IMR-90 (cell line): ENCODE measurements at regions not wholly inside any gene's neighbourhood (a gene's known extent, or its start where the extent isn't known, plus 50 kb on each side); places are given as distances from the start of the nearest gene placed in this dataset.

Experiments used
- ATAC-seq: fragments of 200-7000 bp; cut with Tn5 transposase; 2 replicates; pipeline ENCODE4 v1.9.1; 2020; ENCODE audit warnings: low read depth, mild to moderate bottlenecking, moderate library complexity
- BruUV-seq: library from RNA; stranded (reverse); fragments of 400-500 nt; replicated peaks from 2 replicates; lab custom pipeline; 2021; lab: Mats Ljungman, UMichigan
- CTCF ChIA-PET: fragments of 300-600 bp; formaldehyde crosslinking; extraction: SDS; loops from one replicate; lab custom pipeline; 2021; ENCODE audit warnings: antibody characterized with exemption; lab: Yijun Ruan, JAX
- POLR2A ChIA-PET: fragments of 300-600 bp; sonication (Branson Sonifier 250); formaldehyde crosslinking; loops from one replicate; lab custom pipeline; 2022; ENCODE audit warnings: antibody characterized with exemption; ENCODE audit not compliant: unreplicated experiment; lab: Charles Lee
- DNase-seq: peaks from one replicate; pipeline ENCODE4 v3.0.0; 2013
- H2AFZ ChIP-seq: replicated peaks from 2 replicates; pipeline ENCODE3; 2013; ENCODE audit warnings: low read length, mild to moderate bottlenecking; ENCODE audit not compliant: poor library complexity
- H2AK5ac ChIP-seq: 2 replicates; pipeline ENCODE4 v1.6.1; 2013; ENCODE audit warnings: low read depth, low read length, inconsistent platforms
- H2AK9ac ChIP-seq: replicated peaks from 2 replicates; pipeline ENCODE3; 2013; ENCODE audit warnings: mild to moderate bottlenecking, low read depth, low read length, moderate library complexity; ENCODE audit not compliant: poor library complexity
- H2BK120ac ChIP-seq: 2 replicates; pipeline ENCODE4 v1.6.1; 2013; ENCODE audit warnings: low read depth, low read length, inconsistent platforms
- H2BK15ac ChIP-seq: 3 replicates; pipeline ENCODE4 v1.6.1; 2013; ENCODE audit warnings: low read depth, low read length, inconsistent platforms
- H2BK20ac ChIP-seq: 2 replicates; pipeline ENCODE4 v1.6.1; 2013; ENCODE audit warnings: low read depth, mild to moderate bottlenecking, inconsistent platforms, low read length, moderate library complexity
- H2BK5ac ChIP-seq: 2 replicates; pipeline ENCODE4 v1.6.1; 2013; ENCODE audit warnings: mild to moderate bottlenecking, low read depth, low read length, inconsistent platforms; ENCODE audit not compliant: poor library complexity, severe bottlenecking
- H3K14ac ChIP-seq: replicated peaks from 2 replicates; pipeline ENCODE4 v1.6.1; 2013; ENCODE audit warnings: low read depth, low read length, inconsistent platforms
- H3K18ac ChIP-seq: 2 replicates; pipeline ENCODE4 v1.6.1; 2013; ENCODE audit warnings: low read depth, low read length, control low read depth
- H3K23ac ChIP-seq: 2 replicates; pipeline ENCODE4 v1.6.1; 2013; ENCODE audit warnings: low read depth, low read length, inconsistent platforms
- H3K27ac ChIP-seq: 2 replicates; pipeline ENCODE4 v1.5.1; 2013; ENCODE audit warnings: mild to moderate bottlenecking, control low read depth, low read length; ENCODE audit not compliant: insufficient read depth
- H3K27me3 ChIP-seq: 2 replicates; pipeline ENCODE4 v1.6.1; 2013; ENCODE audit warnings: low read length; ENCODE audit not compliant: control insufficient read depth, insufficient read depth
- H3K36me3 ChIP-seq: 2 replicates; pipeline ENCODE4 v1.6.1; 2013; ENCODE audit warnings: low read length, mixed read lengths; ENCODE audit not compliant: control insufficient read depth, insufficient read depth
- H3K4ac ChIP-seq: 2 replicates; pipeline ENCODE4 v1.6.1; 2013; ENCODE audit warnings: low read depth, low read length, inconsistent platforms
- H3K4me1 ChIP-seq: 2 replicates; pipeline ENCODE4 v1.6.1; 2013; ENCODE audit warnings: low read length, mixed read lengths; ENCODE audit not compliant: control insufficient read depth, insufficient read depth
- H3K4me2 ChIP-seq: 2 replicates; pipeline ENCODE4 v1.6.1; 2013; ENCODE audit warnings: low read depth, mild to moderate bottlenecking, control low read depth, low read length, moderate library complexity
- H3K4me3 ChIP-seq: 2 replicates; pipeline ENCODE4 v1.5.1; 2013; ENCODE audit warnings: low read depth, mild to moderate bottlenecking, control low read depth, low read length, moderate library complexity; ENCODE audit not compliant: insufficient read depth
- H3K56ac ChIP-seq: 2 replicates; pipeline ENCODE4 v1.6.1; 2013; ENCODE audit warnings: low read length, inconsistent platforms; ENCODE audit not compliant: insufficient read depth; ENCODE audit errors: extremely low read depth
- H3K79me1 ChIP-seq, 2 experiments: 2 replicates each; pipeline ENCODE4 v1.6.1; 2013; ENCODE audit warnings: low read length in 2 of 2, inconsistent platforms in 1 of 2, low read depth in 1 of 2
- H3K9ac ChIP-seq: 2 replicates; pipeline ENCODE4 v1.6.1; 2013; ENCODE audit warnings: low read depth, low read length, control low read depth
- H3K9me1 ChIP-seq: 2 replicates; pipeline ENCODE4 v1.6.1; 2013; ENCODE audit warnings: low read length, inconsistent platforms; ENCODE audit not compliant: insufficient read depth
- H3K9me3 ChIP-seq: 2 replicates; pipeline ENCODE4 v1.6.1; 2013; ENCODE audit warnings: low read length; ENCODE audit not compliant: control insufficient read depth, insufficient read depth
- H4K20me1 ChIP-seq: 2 replicates; pipeline ENCODE4 v1.6.1; 2013; ENCODE audit warnings: low read length, inconsistent platforms; ENCODE audit not compliant: insufficient read depth
- H4K5ac ChIP-seq: 2 replicates; pipeline ENCODE4 v1.6.1; 2013; ENCODE audit warnings: mild to moderate bottlenecking, low read depth, low read length, control low read depth
- H4K8ac ChIP-seq, 2 experiments: 2 replicates each; pipeline ENCODE4 v1.6.1; 2013; ENCODE audit warnings: low read depth in 2 of 2, low read length in 2 of 2, control low read depth in 1 of 2, inconsistent platforms in 1 of 2
- H4K91ac ChIP-seq: 2 replicates; pipeline ENCODE4 v1.6.1; 2013; ENCODE audit warnings: low read depth, low read length, inconsistent platforms; ENCODE audit not compliant: insufficient read depth
- BHLHE40 ChIP-seq: fragments of 150-350 bp; IDR thresholded peaks from 2 replicates; pipeline ENCODE4 v1.6.1; 2016; ENCODE audit warnings: mild to moderate bottlenecking, low read depth, low read length
- CEBPB ChIP-seq: IDR thresholded peaks from 2 replicates; pipeline ENCODE4 v1.6.1; 2012; ENCODE audit warnings: low read depth, low read length, improper control_type of control experiment
- CHD1 ChIP-seq: IDR thresholded peaks from 2 replicates; pipeline ENCODE4 v1.6.1; 2012; ENCODE audit warnings: low read depth, low read length, improper control_type of control experiment
- CTCF ChIP-seq: conservative IDR thresholded peaks from 2 replicates; pipeline ENCODE4 v1.5.1; 2012; ENCODE audit warnings: mild to moderate bottlenecking, low read depth, low read length, improper control_type of control experiment
- ELK1 ChIP-seq: fragments of 150-350 bp; IDR thresholded peaks from 2 replicates; pipeline ENCODE4 v1.6.1; 2016; ENCODE audit warnings: low read depth, mild to moderate bottlenecking, low read length, moderate library complexity, borderline replicate concordance
- FOS ChIP-seq: fragments of 150-350 bp; IDR thresholded peaks from 2 replicates; pipeline ENCODE4 v1.6.1; 2016; ENCODE audit warnings: low read depth, low read length
- MAFK ChIP-seq: IDR thresholded peaks from 2 replicates; pipeline ENCODE4 v1.6.1; 2012; ENCODE audit warnings: low read depth, low read length, improper control_type of control experiment
- MAZ ChIP-seq: IDR thresholded peaks from 2 replicates; pipeline ENCODE4 v1.6.1; 2012; ENCODE audit warnings: low read depth, mild to moderate bottlenecking, low read length, improper control_type of control experiment, moderate library complexity, borderline replicate concordance
- MXI1 ChIP-seq: IDR thresholded peaks from 2 replicates; pipeline ENCODE4 v1.6.1; 2012; ENCODE audit warnings: low read depth, mild to moderate bottlenecking, low read length, moderate library complexity, borderline replicate concordance
- NFE2L2 ChIP-seq: fragments of 150-350 bp; IDR thresholded peaks from 2 replicates; pipeline ENCODE4 v1.6.1; 2016; ENCODE audit warnings: low read depth, mild to moderate bottlenecking, low read length
- POLR2A ChIP-seq: IDR thresholded peaks from 2 replicates; pipeline ENCODE4 v1.6.1; 2012; ENCODE audit warnings: mild to moderate bottlenecking, low read depth, low read length
- RAD21 ChIP-seq: IDR thresholded peaks from 2 replicates; pipeline ENCODE4 v1.6.1; 2012; ENCODE audit warnings: low read length, improper control_type of control experiment
- RCOR1 ChIP-seq: IDR thresholded peaks from 2 replicates; pipeline ENCODE4 v1.6.1; 2012; ENCODE audit warnings: mild to moderate bottlenecking, low read length, improper control_type of control experiment; ENCODE audit not compliant: insufficient replicate concordance
- RFX5 ChIP-seq: IDR thresholded peaks from 2 replicates; pipeline ENCODE4 v1.8.0; 2012; ENCODE audit warnings: low read depth, mild to moderate bottlenecking, low read length, moderate library complexity
- SMC3 ChIP-seq: fragments of 150-350 bp; IDR thresholded peaks from 2 replicates; pipeline ENCODE4 v1.6.1; 2016; ENCODE audit warnings: low read depth, mild to moderate bottlenecking, antibody characterized with exemption, low read length, moderate library complexity
- USF2 ChIP-seq: fragments of 150-350 bp; IDR thresholded peaks from 2 replicates; pipeline ENCODE4 v1.6.1; 2017; ENCODE audit warnings: mild to moderate bottlenecking, antibody characterized with exemption, low read length, low read depth
- WGBS, 2 experiments: methylation state at CpG; one replicate each; pipeline versions ENCODE4 v1.1.5 to v1.1.7; 2013; ENCODE audit warnings: missing lambda C conversion rate in 2 of 2; ENCODE audit not compliant: insufficient read length in 1 of 2; ENCODE audit errors: extremely low coverage in 2 of 2; 5-methylcytosine and 5-hydroxymethylcytosine counted together
- dilution Hi-C: fragments of 300-500 bp; cut with HindIII; formaldehyde crosslinking; loops from one replicate; pipeline ENCODE4 v1.14.3; 2018; ENCODE audit warnings: low sequenced_read_pairs; ENCODE audit not compliant: unreplicated experiment
- in situ Hi-C: fragments of 300-500 bp; cut with MboI; formaldehyde crosslinking; loops from 3 replicates; pipeline ENCODE4 v1.14.3; 2019; ENCODE audit warnings: low sequenced_read_pairs, inconsistent platforms, mixed read lengths
- intact Hi-C: fragments of 100-400 bp; cut with micrococcal nuclease; formaldehyde crosslinking; loops from 2 replicates; pipeline ENCODE4 v1.10.0; 2022

GRCh38 chr2:57850415-57851130 is 196.0 kb upstream of the VRK2 start:
- no peaks in the 10 kb centered on the region for H4K20me1 ChIP-seq
- H3K36me3 ChIP-seq = no peaks in the 10 kb centered on the region
- no peak overlapping the region for H4K5ac ChIP-seq
- DNase-seq = no peak
- H3K9ac ChIP-seq = no peak overlapping the region
- no peak for ATAC-seq
- BruUV-seq = no TSS peak
- H2AFZ ChIP-seq = no peak overlapping the region
- H3K9me1 ChIP-seq = no peaks in the 10 kb centered on the region
- H3K23ac ChIP-seq = no peak overlapping the region
- no CpG with 5 or more reads among the region's 15 CpGs for WGBS, 2 experiments
- H4K8ac ChIP-seq = no peak overlapping the region
- H2AK9ac ChIP-seq = no peak overlapping the region
- H3K18ac ChIP-seq = no peak overlapping the region
- POLR2A ChIA-PET = no interaction called here
- in situ Hi-C loops (no loop called here), dilution Hi-C loops (no loop called here), intact Hi-C loops (no loop called here)
- TF ChIP-seq NFE2L2 (no peak), BHLHE40 (no peak), ELK1 (no peak), RAD21 (no peak), CHD1 (no peak), SMC3 (no peak), FOS (no peak), RCOR1 (no peak), CTCF (no peak), CEBPB (no peak), MXI1 (no peak), MAFK (no peak), RFX5 (no peak), USF2 (no peak), POLR2A (no peak), MAZ (no peak)
- no peak overlapping the region for H3K27ac ChIP-seq
- CTCF ChIA-PET = no interaction called here
- no peak overlapping the region for H2AK5ac ChIP-seq
- no peak overlapping the region for H3K56ac ChIP-seq
- no peak overlapping the region for H2BK120ac ChIP-seq
- H3K27me3 ChIP-seq = no peaks in the 10 kb centered on the region
- H3K4me1 ChIP-seq = no peaks in the 10 kb centered on the region
- H3K4me3 ChIP-seq = no peak overlapping the region
- H2BK15ac ChIP-seq = no peak overlapping the region
- no peak overlapping the region for H3K4ac ChIP-seq
- no peaks in the 10 kb centered on the region for H3K9me3 ChIP-seq
- H2BK20ac ChIP-seq = no peak overlapping the region
- H3K79me1 ChIP-seq = no peaks in the 10 kb centered on the region
- H3K14ac ChIP-seq = no peak overlapping the region
- no peak overlapping the region for H3K4me2 ChIP-seq
- no peak overlapping the region for H4K91ac ChIP-seq
- no peak overlapping the region for H2BK5ac ChIP-seq
